Ectodermal cell (in vitro differentiated cells): ENCODE measurements at regions not wholly inside any gene's neighbourhood (a gene's known extent, or its start where the extent isn't known, plus 50 kb on each side); places are given as distances from the start of the nearest gene placed in this dataset.

Experiments
- H3K27ac ChIP-seq: 2 replicates; pipeline ENCODE4 v1.7.0; 2013; ENCODE audit warnings: mild to moderate bottlenecking, low read depth, low read length; ENCODE audit not compliant: insufficient read depth, poor library complexity, severe bottlenecking
- H3K27me3 ChIP-seq: 2 replicates; pipeline ENCODE4 v1.7.0; 2013; ENCODE audit warnings: mild to moderate bottlenecking, low read length; ENCODE audit not compliant: insufficient read depth, control insufficient read depth, poor library complexity, severe bottlenecking
- H3K36me3 ChIP-seq: one replicate; pipeline ENCODE4 v1.7.0; 2013; ENCODE audit warnings: low read length; ENCODE audit not compliant: control insufficient read depth, insufficient read depth
- H3K4me1 ChIP-seq: one replicate; pipeline ENCODE4 v1.7.0; 2013; ENCODE audit warnings: low read length; ENCODE audit not compliant: control insufficient read depth, insufficient read depth
- H3K4me3 ChIP-seq: 2 replicates; pipeline ENCODE4 v1.7.0; 2013; ENCODE audit warnings: low read depth, low read length, control low read depth; ENCODE audit not compliant: insufficient read depth
- H3K9me3 ChIP-seq: 2 replicates; pipeline ENCODE4 v1.7.0; 2013; ENCODE audit warnings: mild to moderate bottlenecking, low read length, moderate library complexity; ENCODE audit not compliant: control insufficient read depth
- WGBS, 2 experiments: methylation state at CpG; one replicate each; pipeline ENCODE4 v1.1.7; 2013; ENCODE audit warnings: missing lambda C conversion rate in 2 of 2; 5-methylcytosine and 5-hydroxymethylcytosine counted together

GRCh38 chr22:27204280-27204679, 546.9 kb downstream of the MIAT start:
- no peaks in the 10 kb centered on the region for H3K27me3 ChIP-seq
- H3K9me3 ChIP-seq, result no peaks in the 10 kb centered on the region
- H3K4me3 ChIP-seq, result no peak overlapping the region
- 95 to 97% methylated on average over 5 of the region's 5 CpGs for WGBS, 2 experiments
- no peak overlapping the region for H3K27ac ChIP-seq
- H3K36me3 ChIP-seq, result no peaks in the 10 kb centered on the region
- peaks cover 17% of the 10 kb centered on the region for H3K4me1 ChIP-seq

- Histone ChIP-seq H3K27ac (no peak overlapping the region), H3K9me3 (no peaks in the 10 kb centered on the region), H3K36me3 (no peaks in the 10 kb centered on the region), H3K4me1 (peaks cover 17% of the 10 kb centered on the region), H3K4me3 (no peak overlapping the region), H3K27me3 (no peaks in the 10 kb centered on the region)
- 94 to 96% methylated on average over 4 of the region's 4 CpGs for WGBS, 2 experiments
These were observed 547.4 kb downstream of the MIAT start for GRCh38 chr22:27204817-27205216.

DNA sequence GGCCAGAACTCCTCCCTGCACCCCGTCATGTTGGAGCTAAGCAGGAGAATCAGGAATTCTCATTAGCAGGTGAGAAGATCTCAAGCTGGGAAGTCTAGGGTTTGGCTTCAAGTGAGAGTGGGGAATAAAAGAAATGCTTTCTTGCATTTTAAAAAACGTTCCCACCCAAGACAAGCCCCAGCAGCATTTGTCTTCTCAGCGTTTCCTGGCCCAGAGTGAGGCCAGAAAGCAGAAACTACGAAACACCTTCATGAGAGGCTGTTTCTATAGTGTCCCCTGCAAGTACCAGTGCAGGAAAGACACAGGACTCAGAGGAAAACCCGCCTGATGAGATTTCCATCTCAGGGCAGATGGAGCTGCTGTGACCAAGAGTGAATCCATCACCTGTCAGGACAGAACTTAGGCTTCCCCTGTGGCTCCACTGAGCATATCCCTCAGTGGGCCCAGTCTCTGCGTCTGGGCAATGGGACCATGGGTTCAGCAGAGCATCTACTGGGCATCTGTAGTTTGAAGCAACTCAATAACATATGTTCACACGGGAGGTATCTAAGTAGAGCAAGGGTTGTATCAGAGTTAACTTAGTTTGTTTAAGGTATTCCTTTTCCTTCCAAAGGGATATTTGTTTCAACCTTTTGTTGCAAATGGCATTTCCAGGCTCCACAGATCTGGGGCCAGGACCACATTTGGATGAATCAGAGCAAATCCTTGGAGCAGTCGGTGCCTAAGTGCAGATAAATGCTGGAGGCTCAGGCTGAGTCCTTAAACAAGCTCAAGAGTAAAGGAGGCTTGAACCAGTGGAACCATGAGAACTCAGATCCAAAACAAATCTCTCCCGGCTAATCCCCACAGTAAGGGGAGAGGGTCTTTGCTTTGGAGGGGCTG, 548.3 kb downstream of the MIAT start:
- 76 to 78% methylated on average over 9 of the region's 9 CpGs for WGBS, 2 experiments
- Histone ChIP-seq H3K4me3 (no peak overlapping the region), H3K27me3 (no peaks in the 10 kb centered on the region), H3K27ac (no peak overlapping the region), H3K4me1 (peaks cover 22% of the 10 kb centered on the region), H3K9me3 (no peaks in the 10 kb centered on the region), H3K36me3 (no peaks in the 10 kb centered on the region)

GRCh38 chr22:27206374-27207133, 549.2 kb downstream of the MIAT start:
- no peaks in the 10 kb centered on the region for H3K36me3 ChIP-seq
- no peaks in the 10 kb centered on the region for H3K9me3 ChIP-seq
- WGBS, 2 experiments, result 92 to 93% methylated on average over 4 of the region's 4 CpGs
- peaks cover 17% of the 10 kb centered on the region for H3K4me1 ChIP-seq
- H3K27me3 ChIP-seq, result no peaks in the 10 kb centered on the region
- H3K27ac ChIP-seq, result no peak overlapping the region
- no peak overlapping the region for H3K4me3 ChIP-seq

DNA sequence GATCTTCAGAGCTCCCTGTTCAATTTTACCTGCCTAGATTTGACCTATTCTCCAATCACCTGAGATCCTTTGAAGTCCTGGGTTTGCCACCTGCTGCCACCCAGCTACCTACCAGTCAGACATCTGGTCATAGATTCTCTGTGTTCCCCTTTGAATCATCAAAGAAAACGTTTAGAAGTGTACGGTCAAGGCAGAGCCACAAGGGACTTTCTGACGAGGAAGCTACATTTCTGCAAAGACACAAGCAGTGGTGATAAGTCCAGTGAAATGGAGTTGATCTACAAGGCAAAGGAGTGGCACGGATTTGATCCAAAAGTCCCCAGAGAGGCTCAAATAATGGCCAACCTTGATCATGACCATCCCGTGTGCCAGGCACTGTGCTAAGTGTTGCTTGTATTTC, 549.9 kb downstream of the MIAT start:
- no peaks in the 10 kb centered on the region for H3K27me3 ChIP-seq
- no peak overlapping the region for H3K4me3 ChIP-seq
- no peak overlapping the region for H3K27ac ChIP-seq
- H3K4me1 ChIP-seq, result peaks cover 10% of the 10 kb centered on the region
- H3K9me3 ChIP-seq, result no peaks in the 10 kb centered on the region
- 90 to 91% methylated on average over 5 of the region's 5 CpGs for WGBS, 2 experiments
- no peaks in the 10 kb centered on the region for H3K36me3 ChIP-seq

DNA sequence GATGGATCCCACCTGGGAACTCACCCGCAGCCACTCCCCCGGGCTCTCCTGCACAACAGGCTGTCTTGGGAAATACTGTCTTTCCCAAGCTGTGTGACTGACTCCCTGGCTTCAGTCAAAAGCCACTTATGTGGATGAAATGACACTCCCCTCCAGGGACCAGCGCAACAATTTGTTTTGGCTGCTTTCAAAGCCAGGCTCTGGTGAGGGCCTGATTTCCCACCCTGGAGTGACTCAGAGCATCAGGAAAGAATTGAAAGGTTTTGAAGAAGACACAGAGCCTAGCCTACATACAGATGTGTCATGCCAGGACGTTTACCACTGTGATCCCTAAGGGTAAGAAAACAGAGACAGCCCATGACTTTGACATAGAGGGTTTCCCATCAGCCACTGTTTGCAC, 550.5 kb downstream of the MIAT start:
- 69 to 71% methylated on average over 4 of the region's 4 CpGs for WGBS, 2 experiments
- Histone ChIP-seq H3K4me1 (peaks cover 8% of the 10 kb centered on the region), H3K9me3 (no peaks in the 10 kb centered on the region), H3K27me3 (no peaks in the 10 kb centered on the region), H3K36me3 (no peaks in the 10 kb centered on the region), H3K4me3 (no peak overlapping the region), H3K27ac (no peak overlapping the region)

- WGBS, 2 experiments, result 60 to 63% methylated on average over 10 of the region's 10 CpGs
- H3K36me3 ChIP-seq, result no peaks in the 10 kb centered on the region
- H3K27me3 ChIP-seq, result no peaks in the 10 kb centered on the region
- H3K4me1 ChIP-seq, result peaks cover 8% of the 10 kb centered on the region
- no peak overlapping the region for H3K4me3 ChIP-seq
- no peak overlapping the region for H3K27ac ChIP-seq
- H3K9me3 ChIP-seq, result no peaks in the 10 kb centered on the region
These were observed 552.8 kb downstream of the MIAT start for GRCh38 chr22:27210111-27210730.

- Histone ChIP-seq H3K27ac (no peak overlapping the region), H3K4me1 (peaks cover 8% of the 10 kb centered on the region)
These were observed 554.7 kb downstream of the MIAT start for GRCh38 chr22:27212102-27212501.

GRCh38 chr22:27212617-27213177, 555.3 kb downstream of the MIAT start:
- H3K4me3 ChIP-seq, result no peak overlapping the region
- 80 to 85% methylated on average over 14 of the region's 14 CpGs for WGBS, 2 experiments
- H3K4me1 ChIP-seq, result peaks cover 8% of the 10 kb centered on the region

More at GRCh38 chr22:27212102-27212501, 554.7 kb downstream of the MIAT start:
- Histone ChIP-seq H3K27me3 (no peaks in the 10 kb centered on the region), H3K9me3 (no peaks in the 10 kb centered on the region), H3K4me3 (no peak overlapping the region), H3K36me3 (no peaks in the 10 kb centered on the region)
- 92% methylated on average over 4 of the region's 4 CpGs for WGBS, 2 experiments

DNA sequence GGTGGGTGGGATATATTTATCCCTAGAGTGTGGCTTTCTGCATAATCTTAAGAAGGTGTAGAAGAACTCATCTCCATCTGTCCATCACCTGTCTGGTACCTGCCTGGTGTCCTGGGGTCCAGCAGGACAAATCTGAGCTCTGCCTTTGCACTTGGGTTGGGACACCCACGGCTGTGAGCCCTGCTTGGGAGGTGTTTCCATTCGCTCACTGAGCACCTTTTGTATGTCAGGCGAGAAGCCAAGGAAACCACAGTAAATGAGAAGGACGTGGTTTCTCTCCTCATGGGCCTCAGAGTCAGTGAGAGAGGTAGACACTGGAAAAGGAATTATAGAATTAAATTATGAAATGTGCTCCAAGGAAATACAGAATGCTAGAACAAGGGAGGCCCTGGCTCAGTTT, 555.9 kb downstream of the MIAT start:
- 87 to 96% methylated on average over 4 of the region's 4 CpGs for WGBS, 2 experiments
- H3K4me1 ChIP-seq, result peaks cover 5% of the 10 kb centered on the region
- H3K9me3 ChIP-seq, result no peaks in the 10 kb centered on the region
- H3K36me3 ChIP-seq, result no peaks in the 10 kb centered on the region
- H3K27me3 ChIP-seq, result no peaks in the 10 kb centered on the region
- no peak overlapping the region for H3K27ac ChIP-seq
- H3K4me3 ChIP-seq, result no peak overlapping the region

More at GRCh38 chr22:27212617-27213177, 555.3 kb downstream of the MIAT start:
- Histone ChIP-seq H3K27me3 (no peaks in the 10 kb centered on the region), H3K27ac (no peak overlapping the region), H3K36me3 (no peaks in the 10 kb centered on the region), H3K9me3 (no peaks in the 10 kb centered on the region)
